Transverse colon (tissue), 3 donors: ENCODE measurements at regions not wholly inside any gene's neighbourhood (a gene's known extent, or its start where the extent isn't known, plus 50 kb on each side); places are given as distances from the start of the nearest gene placed in this dataset.

ENCODE experiments used
- EP300 ChIP-seq: sonication (generic); formaldehyde crosslinking; IDR thresholded peaks from one replicate; pipeline ENCODE4 v1.6.1; 2017; ENCODE audit warnings: antibody characterized with exemption, low read depth
- POLR2A ChIP-seq: fragments of 450-650 bp; IDR thresholded peaks from one replicate; pipeline ENCODE4 v1.6.1; 2016; ENCODE audit warnings: antibody characterized with exemption, mild to moderate bottlenecking, moderate library complexity
- TF ChIP-seq, protein P1 (sequence below), 5 experiments: fragments of 200-600 bp in 3 of 5; fragments of 450-650 bp in 2 of 5; sonication (generic) in 3 of 5; IDR thresholded peaks; 1 replicate in 2 of 5; 2 replicates in 3 of 5; pipeline ENCODE4 v1.5.1; 2016 to 2017; ENCODE audit warnings: antibody characterized with exemption in 5 of 5, inconsistent platforms in 3 of 5, mild to moderate bottlenecking in 2 of 5, moderate library complexity in 1 of 5

DNA sequence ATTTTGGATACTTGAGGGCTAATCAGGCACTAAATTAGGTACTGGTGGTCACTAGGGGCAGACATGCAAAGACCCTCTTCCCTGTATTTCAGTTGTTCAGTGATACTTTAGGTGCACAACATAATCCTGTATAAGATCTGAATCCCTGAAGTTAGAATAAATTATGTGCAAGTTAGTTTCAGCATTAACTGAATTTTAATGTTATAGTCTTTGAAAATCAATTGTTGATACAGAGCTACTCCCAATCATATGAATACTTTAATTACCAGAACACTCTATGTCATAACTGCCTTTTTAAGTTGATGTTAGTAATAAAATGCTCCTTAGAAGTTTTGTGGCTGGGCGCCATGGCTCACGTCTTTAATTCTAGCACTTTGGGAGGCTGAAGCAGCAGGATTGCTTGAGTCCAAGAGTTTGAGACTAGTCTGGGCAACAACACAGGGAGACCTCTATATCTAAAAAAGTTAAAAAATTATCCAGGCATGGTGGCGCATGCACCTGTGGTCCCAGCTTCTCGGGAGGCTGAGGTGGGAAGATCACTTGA is 87.1 kb upstream of the SKAP2 start:
- TF ChIP-seq POLR2A (no peak), EP300 (no peak)
- TF ChIP-seq, protein P1, sequence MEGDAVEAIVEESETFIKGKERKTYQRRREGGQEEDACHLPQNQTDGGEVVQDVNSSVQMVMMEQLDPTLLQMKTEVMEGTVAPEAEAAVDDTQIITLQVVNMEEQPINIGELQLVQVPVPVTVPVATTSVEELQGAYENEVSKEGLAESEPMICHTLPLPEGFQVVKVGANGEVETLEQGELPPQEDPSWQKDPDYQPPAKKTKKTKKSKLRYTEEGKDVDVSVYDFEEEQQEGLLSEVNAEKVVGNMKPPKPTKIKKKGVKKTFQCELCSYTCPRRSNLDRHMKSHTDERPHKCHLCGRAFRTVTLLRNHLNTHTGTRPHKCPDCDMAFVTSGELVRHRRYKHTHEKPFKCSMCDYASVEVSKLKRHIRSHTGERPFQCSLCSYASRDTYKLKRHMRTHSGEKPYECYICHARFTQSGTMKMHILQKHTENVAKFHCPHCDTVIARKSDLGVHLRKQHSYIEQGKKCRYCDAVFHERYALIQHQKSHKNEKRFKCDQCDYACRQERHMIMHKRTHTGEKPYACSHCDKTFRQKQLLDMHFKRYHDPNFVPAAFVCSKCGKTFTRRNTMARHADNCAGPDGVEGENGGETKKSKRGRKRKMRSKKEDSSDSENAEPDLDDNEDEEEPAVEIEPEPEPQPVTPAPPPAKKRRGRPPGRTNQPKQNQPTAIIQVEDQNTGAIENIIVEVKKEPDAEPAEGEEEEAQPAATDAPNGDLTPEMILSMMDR (IDR thresholded peaks at IDR 0.05) = no peak
